Kasumi-1 (cell line): ENCODE measurements at regions not wholly inside any gene's neighbourhood (a gene's known extent, or its start where the extent isn't known, plus 50 kb on each side); places are given as distances from the start of the nearest gene placed in this dataset.

Experiments
- DNase-seq, 2 experiments: peaks; one replicate each; lab custom pipeline; 2025; lab: John Stamatoyannopoulos, UW

DNA sequence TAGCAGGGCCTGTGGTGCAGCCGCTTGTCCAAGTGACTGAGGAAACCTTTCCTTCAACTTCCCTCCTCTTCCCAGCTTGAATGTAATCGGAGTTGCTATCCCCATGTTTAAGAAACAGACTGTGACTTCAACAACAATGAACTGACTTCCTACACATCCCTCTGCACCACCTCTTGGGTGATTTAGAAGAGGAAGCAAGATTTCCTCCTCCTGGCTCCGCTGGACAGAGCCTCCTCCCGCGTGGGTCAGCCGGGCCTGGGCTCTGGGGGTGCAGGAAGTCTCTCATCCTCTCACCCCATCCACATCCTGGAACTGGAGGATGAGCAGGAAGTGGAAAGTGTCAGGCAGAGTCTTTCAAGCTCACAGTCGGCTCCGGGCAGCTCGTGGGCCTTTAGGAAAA, 84.3 kb downstream of the GATA6 start:
- DNase-seq: no peak

DNA sequence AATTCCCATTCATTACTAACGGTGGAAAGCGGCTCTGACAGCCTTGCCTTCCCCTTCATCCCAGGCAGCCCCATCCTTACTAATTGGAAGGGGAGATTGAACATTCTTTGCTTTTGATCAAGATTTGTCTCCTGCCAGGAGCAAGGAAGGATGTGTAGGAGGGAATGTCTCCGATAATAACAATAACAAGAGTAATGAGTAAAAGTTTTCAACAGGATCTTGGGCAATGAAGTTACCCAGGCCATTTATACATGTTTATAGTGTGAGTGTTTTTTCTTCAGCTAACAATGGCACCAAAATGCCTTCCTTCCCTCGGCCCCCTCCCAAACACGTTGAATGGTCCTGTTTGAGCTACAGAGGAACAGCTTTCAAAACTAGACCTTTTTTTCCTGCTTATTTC, 83.8 kb downstream of the GATA6 start:
- no peak for DNase-seq
